COR-L47 (cell line): ENCODE measurements at regions not wholly inside any gene's neighbourhood (a gene's known extent, or its start where the extent isn't known, plus 50 kb on each side); places are given as distances from the start of the nearest gene placed in this dataset.

ENCODE experiments used
- DNase-seq: peaks from one replicate; lab custom pipeline; 2025; lab: John Stamatoyannopoulos, UW

- no peak for DNase-seq
Measured at GRCh38 chr2:2871480-2872308, 505.9 kb downstream of the EIPR1 start.

- DNase-seq: no peak
Measured at GRCh38 chr2:2870106-2870505, 507.5 kb downstream of the EIPR1 start.

GRCh38 chr2:2869553-2869952 lies 508.1 kb downstream of the EIPR1 start:
- no peak for DNase-seq

GRCh38 chr2:2868085-2868484 lies 509.5 kb downstream of the EIPR1 start:
- DNase-seq: no peak

- DNase-seq: no peak
Measured at GRCh38 chr2:2867397-2867979, 510.1 kb downstream of the EIPR1 start.

- DNase-seq: no peak
Measured at GRCh38 chr2:2866459-2866858, 511.2 kb downstream of the EIPR1 start.

- no peak for DNase-seq
Measured at GRCh38 chr2:2862386-2862785, 515.2 kb downstream of the EIPR1 start.

GRCh38 chr2:2861666-2862240 lies 515.9 kb downstream of the EIPR1 start:
- no peak for DNase-seq

- no peak for DNase-seq
Measured at GRCh38 chr2:2860589-2861300, 516.9 kb downstream of the EIPR1 start.

GRCh38 chr2:2859732-2860131 lies 517.9 kb downstream of the EIPR1 start:
- no peak for DNase-seq

- DNase-seq: no peak
Measured at GRCh38 chr2:2859164-2859563, 518.5 kb downstream of the EIPR1 start.

- no peak for DNase-seq
Measured at GRCh38 chr2:2856723-2857415, 520.7 kb downstream of the EIPR1 start.

GRCh38 chr2:2855297-2855696 lies 522.3 kb downstream of the EIPR1 start:
- DNase-seq: no peak

- no peak for DNase-seq
Measured at GRCh38 chr2:2853346-2853745, 522.3 kb upstream of the MYT1L start.

GRCh38 chr2:2851806-2852777 lies 521.0 kb upstream of the MYT1L start:
- DNase-seq: no peak

GRCh38 chr2:2851316-2851715 lies 520.2 kb upstream of the MYT1L start:
- DNase-seq: no peak

- DNase-seq: no peak
Measured at GRCh38 chr2:2850859-2851258, 519.8 kb upstream of the MYT1L start.

- DNase-seq: no peak
Measured at GRCh38 chr2:2850218-2850755, 519.2 kb upstream of the MYT1L start.

GRCh38 chr2:2849464-2850217 lies 518.6 kb upstream of the MYT1L start:
- DNase-seq: no peak
